Spleen (tissue), 11 donors: ENCODE measurements at regions not wholly inside any gene's neighbourhood (a gene's known extent, or its start where the extent isn't known, plus 50 kb on each side); places are given as distances from the start of the nearest gene placed in this dataset.

Experiments
- DNase-seq: peaks from one replicate; pipeline ENCODE4 v3.0.0-alpha.2; 2020
- H3K27ac ChIP-seq, 8 donors: fragments of 200-600 bp; sonication (generic) in 7 of 8; 1 replicate in 4 of 8; 2 replicates in 4 of 8; pipeline versions ENCODE4 v1.5.0 to v1.8.0; 2016 to 2021; ENCODE audit warnings: inconsistent platforms in 4 of 8, mild to moderate bottlenecking in 4 of 8, moderate library complexity in 1 of 8
- H3K27me3 ChIP-seq, 7 donors: fragments of 200-600 bp; sonication (generic) in 6 of 7; replicated peaks in 1 of 7; 1 replicate in 4 of 7; 2 replicates in 3 of 7; pipeline versions ENCODE4 v1.5.0 to v1.8.0; 2016 to 2021; ENCODE audit warnings: inconsistent platforms in 3 of 7, mild to moderate bottlenecking in 1 of 7
- H3K36me3 ChIP-seq, 6 donors: fragments of 200-600 bp; sonication (generic) in 5 of 6; 1 replicate in 4 of 6; 2 replicates in 2 of 6; pipeline versions ENCODE4 v1.5.0 to v1.8.0; 2016 to 2021; ENCODE audit warnings: inconsistent platforms in 2 of 6
- H3K4me1 ChIP-seq, 6 donors: fragments of 200-600 bp; sonication (generic) in 5 of 6; 1 replicate in 3 of 6; 2 replicates in 3 of 6; pipeline versions ENCODE4 v1.5.0 to v1.8.0; 2016 to 2021; ENCODE audit warnings: inconsistent platforms in 3 of 6
- H3K4me3 ChIP-seq, 8 donors: fragments of 200-600 bp; sonication (generic) in 7 of 8; 1 replicate in 4 of 8; 2 replicates in 4 of 8; pipeline versions ENCODE4 v1.5.0 to v1.8.0; 2016 to 2021; ENCODE audit warnings: inconsistent platforms in 4 of 8, mild to moderate bottlenecking in 4 of 8, moderate library complexity in 2 of 8
- H3K9me3 ChIP-seq, 8 donors: fragments of 200-600 bp; sonication (generic) in 7 of 8; 1 replicate in 4 of 8; 2 replicates in 4 of 8; pipeline versions ENCODE4 v1.5.0 to v1.8.0; 2016 to 2021; ENCODE audit warnings: inconsistent platforms in 4 of 8
- CTCF ChIP-seq, 11 experiments: fragments of 200-600 bp in 7 of 11; fragments of 450-650 bp in 4 of 11; sonication (generic) in 4 of 11; IDR thresholded peaks in 8 of 11; conservative IDR thresholded peaks in 3 of 11; 1 replicate in 7 of 11; 2 replicates in 4 of 11; pipeline versions ENCODE4 v1.4.0 to v1.8.0; 2016 to 2021; ENCODE audit warnings: antibody characterized with exemption in 11 of 11, inconsistent platforms in 4 of 11, mild to moderate bottlenecking in 1 of 11
- POLR2A ChIP-seq, 3 donors: fragments of 450-650 bp; IDR thresholded peaks; one replicate each; pipeline ENCODE4 v1.5.1; 2017; ENCODE audit warnings: antibody characterized with exemption in 3 of 3, mild to moderate bottlenecking in 1 of 3
- POLR2AphosphoS5 ChIP-seq, 3 donors: sonication (generic); formaldehyde crosslinking; IDR thresholded peaks; one replicate each; pipeline ENCODE4 v1.5.1; 2017; ENCODE audit warnings: antibody characterized with exemption in 3 of 3
- WGBS, 5 donors: extraction: QIAGEN DNeasy Blood & Tissue Kit in 3 of 5; methylation state at CpG; one replicate each; pipeline versions ENCODE4 v1.1.5 to v1.1.7; 2013 to 2018; 5-methylcytosine and 5-hydroxymethylcytosine counted together
- intact Hi-C: fragments of 100-400 bp; cut with DNase I; formaldehyde crosslinking; loops from one replicate; pipeline ENCODE4 v1.15.0; 2023; ENCODE audit warnings: low total_unique reads
- donor health status: healthy with polysubstance abuse.
- donor health status: DM: no; HTN: no; CAD: no; lungs with moderate emphysema.
- donor health status: DM: no; HTN: no; CAD: no.
- donor health status: Bipolar disorder and iron deficiency.
- donor health status: healthy.
- donor health status: DM: no; HTN: no; CAD: no.
- donor health status: DM: yes; HTN: yes; CAD: no.

DNA sequence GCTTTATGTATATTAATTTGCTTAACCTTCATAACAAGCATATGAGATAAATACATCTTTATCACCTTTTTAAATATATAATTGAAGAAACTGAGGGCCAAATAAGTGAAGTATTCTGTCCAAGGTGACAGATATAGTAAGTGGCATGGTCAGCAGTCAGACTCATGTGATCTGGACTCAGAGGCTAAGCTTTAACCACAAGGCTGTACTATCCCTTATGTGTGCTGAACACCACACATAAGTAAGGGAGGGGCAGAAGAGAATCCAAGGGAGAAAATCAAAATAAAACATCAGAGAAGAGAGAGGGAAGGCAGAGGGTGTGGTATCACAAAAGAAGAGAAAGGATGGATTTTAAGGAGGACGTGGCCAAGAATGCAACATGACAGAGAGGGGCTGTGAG, 348.4 kb downstream of the EFNB2 start:
- 77 to 89% (median 81%) methylated on average over 1 of the region's 1 CpG for WGBS, 5 donors
- Histone ChIP-seq H3K36me3 (no peaks in the 10 kb centered on the region), H3K27ac (no peak overlapping the region), H3K4me3 (no peak overlapping the region), H3K27me3 (no peaks in the 10 kb centered on the region), H3K9me3 (peaks cover 0 to 17% (median 6%) of the 10 kb centered on the region in 8 donors), H3K4me1 (no peaks in the 10 kb centered on the region)
- no peak for TF ChIP-seq CTCF (IDR thresholded peaks at IDR 0.05 in 8 of 11, conservative IDR thresholded peaks at IDR 0.05 in 3 of 11)
- TF ChIP-seq POLR2AphosphoS5 (IDR thresholded peaks at IDR 0.05): no peak
- intact Hi-C loops: no loop called here
- no peak for DNase-seq

GRCh38 chr13:106186366-106187030, 349.0 kb downstream of the EFNB2 start:
- H3K36me3 ChIP-seq: no peaks in the 10 kb centered on the region
- no peaks in the 10 kb centered on the region for H3K27me3 ChIP-seq
- H3K27ac ChIP-seq: no peak overlapping the region
- H3K4me1 ChIP-seq: no peaks in the 10 kb centered on the region
- WGBS, 5 donors: 79 to 89% (median 89%) methylated on average over 3 of the region's 3 CpGs
- peaks cover 0 to 17% (median 6%) of the 10 kb centered on the region in 8 donors for H3K9me3 ChIP-seq
- intact Hi-C loops: no loop called here
- H3K4me3 ChIP-seq: no peak overlapping the region
- no peak for DNase-seq
- no peak for TF ChIP-seq POLR2A (IDR thresholded peaks at IDR 0.05)
- no peak for TF ChIP-seq CTCF (IDR thresholded peaks at IDR 0.05 in 8 of 11, conservative IDR thresholded peaks at IDR 0.05 in 3 of 11)
- TF ChIP-seq POLR2AphosphoS5 (IDR thresholded peaks at IDR 0.05): no peak

DNA sequence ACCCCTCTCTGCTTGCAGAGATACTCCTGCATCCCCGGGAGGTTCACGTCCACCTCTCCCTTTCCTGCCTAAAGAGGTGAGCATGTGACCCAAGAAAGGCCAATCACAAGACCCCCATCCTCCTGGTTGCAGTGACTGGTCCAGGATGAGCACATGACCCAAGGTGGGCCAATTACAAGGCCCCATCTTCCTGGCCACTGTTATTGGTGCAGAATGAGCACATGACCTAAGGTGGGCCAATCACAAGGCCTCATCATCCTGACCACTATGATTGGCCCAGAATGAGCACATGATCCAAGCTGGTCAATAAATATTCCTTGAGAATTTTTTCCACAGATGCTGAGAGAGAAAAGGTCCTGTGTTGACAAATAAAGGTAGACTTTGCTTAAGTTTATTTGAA, 350.7 kb downstream of the EFNB2 start:
- H3K27me3 ChIP-seq: no peaks in the 10 kb centered on the region
- H3K36me3 ChIP-seq: no peaks in the 10 kb centered on the region
- H3K4me3 ChIP-seq: no peak overlapping the region
- intact Hi-C loops: no loop called here
- no peaks in the 10 kb centered on the region for H3K4me1 ChIP-seq
- peaks cover 0 to 23% (median 8%) of the 10 kb centered on the region in 8 donors for H3K9me3 ChIP-seq
- H3K27ac ChIP-seq: no peak overlapping the region
- TF ChIP-seq POLR2A (IDR thresholded peaks at IDR 0.05) (no peak), CTCF (IDR thresholded peaks at IDR 0.05 in 8 of 11, conservative IDR thresholded peaks at IDR 0.05 in 3 of 11) (no peak), POLR2AphosphoS5 (IDR thresholded peaks at IDR 0.05) (no peak)
- 84 to 100% (median 88%) methylated on average over 2 of the region's 2 CpGs for WGBS, 5 donors
- no peak for DNase-seq

GRCh38 chr13:106183410-106184065, 351.9 kb downstream of the EFNB2 start:
- Histone ChIP-seq H3K4me1 (no peaks in the 10 kb centered on the region), H3K27ac (no peak overlapping the region), H3K4me3 (no peak overlapping the region), H3K36me3 (no peaks in the 10 kb centered on the region), H3K27me3 (no peaks in the 10 kb centered on the region), H3K9me3 (peaks cover 0 to 28% (median 8%) of the 10 kb centered on the region in 8 donors)
- no peak for TF ChIP-seq POLR2AphosphoS5 (IDR thresholded peaks at IDR 0.05)
- no peak for TF ChIP-seq POLR2A (IDR thresholded peaks at IDR 0.05)
- intact Hi-C loops: no loop called here
- DNase-seq: no peak
- WGBS, 5 donors: 83 to 92% (median 87%) methylated on average over 16 of the region's 16 CpGs
